ENCODE measurements at regions not wholly inside any gene's neighbourhood (a gene's known extent, or its start where the extent isn't known, plus 50 kb on each side); places are given as distances from the start of the nearest gene placed in this dataset.

GRCh38 chr14:23805761-23806160 lies 147.8 kb upstream of the DHRS4 start:
- intact Hi-C loops (cut with DNase I; ENCODE audit: low total_unique reads): no loop called here
- no peak for DNase-seq (ENCODE audit: low spot score in 2 of 2)
- TF ChIP-seq CTCF (IDR thresholded peaks at IDR 0.05): no peak
- no peak for TF ChIP-seq POLR2A (IDR thresholded peaks at IDR 0.05)

GRCh38 chr14:23814527-23815256 lies 138.9 kb upstream of the DHRS4 start:
- TF ChIP-seq POLR2A (IDR thresholded peaks at IDR 0.05) (no peak), CTCF (IDR thresholded peaks at IDR 0.05) (no peak)

More at GRCh38 chr14:23805761-23806160, 147.8 kb upstream of the DHRS4 start:
- no peak overlapping the region for H3K4me3 ChIP-seq (ENCODE audit: low read depth, poor library complexity, severe bottlenecking)

GRCh38 chr14:23816371-23816770 lies 137.2 kb upstream of the DHRS4 start:
- H3K4me3 ChIP-seq (ENCODE audit: low read depth, poor library complexity, severe bottlenecking): no peak overlapping the region
- TF ChIP-seq CTCF (IDR thresholded peaks at IDR 0.05): no peak
- TF ChIP-seq POLR2A (IDR thresholded peaks at IDR 0.05): no peak
- intact Hi-C loops (cut with DNase I; ENCODE audit: low total_unique reads): loop anchor here (10.0 kb wide), 1 partner anchor 1582 kb away; no protein-coding TSS in a partner anchor
- DNase-seq (ENCODE audit: low spot score in 2 of 2): no peak
- 68 to 85% methylated on average over 5 of the region's 5 CpGs for WGBS, 2 donors

More at GRCh38 chr14:23814527-23815256, 138.9 kb upstream of the DHRS4 start:
- DNase-seq (ENCODE audit: low spot score in 2 of 2): no peak
- no peak overlapping the region for H3K4me3 ChIP-seq (ENCODE audit: low read depth, poor library complexity, severe bottlenecking)
- intact Hi-C loops (cut with DNase I; ENCODE audit: low total_unique reads): loop anchor here (10.0 kb wide), 1 partner anchor 1580 kb away; no protein-coding TSS in a partner anchor
- WGBS, 2 donors: 81 to 84% methylated on average over 6 of the region's 6 CpGs

- TF ChIP-seq POLR2A (IDR thresholded peaks at IDR 0.05) (no peak), CTCF (IDR thresholded peaks at IDR 0.05) (no peak)
- DNase-seq (ENCODE audit: low spot score in 2 of 2): no peak
- 57 to 62% methylated on average over 4 of the region's 4 CpGs for WGBS, 2 donors
- H3K4me3 ChIP-seq (ENCODE audit: low read depth, poor library complexity, severe bottlenecking): no peak overlapping the region
- intact Hi-C loops (cut with DNase I; ENCODE audit: low total_unique reads): loop anchor here (10.0 kb wide), 1 partner anchor 1582 kb away; no protein-coding TSS in a partner anchor
Measured at GRCh38 chr14:23817164-23817767, 136.3 kb upstream of the DHRS4 start.

GRCh38 chr14:23827100-23827892 lies 126.3 kb upstream of the DHRS4 start:
- no peak overlapping the region for H3K4me3 ChIP-seq (ENCODE audit: low read depth, poor library complexity, severe bottlenecking)
- DNase-seq (ENCODE audit: low spot score in 2 of 2): no peak
- 79 to 83% methylated on average over 13 of the region's 13 CpGs for WGBS, 2 donors
- TF ChIP-seq CTCF (IDR thresholded peaks at IDR 0.05): no peak
- TF ChIP-seq POLR2A (IDR thresholded peaks at IDR 0.05): no peak
- intact Hi-C loops (cut with DNase I; ENCODE audit: low total_unique reads): no loop called here
